Putamen (tissue), 1 donor: ENCODE measurements at regions not wholly inside any gene's neighbourhood (a gene's known extent, or its start where the extent isn't known, plus 50 kb on each side); places are given as distances from the start of the nearest gene placed in this dataset.

ENCODE experiments used
- DNase-seq: peaks from one replicate; pipeline ENCODE4 v3.0.0-alpha.2; 2016; ENCODE audit warnings: low spot score

GRCh38 chr20:3354247-3354646, 53.2 kb downstream of the DNAAF9 start:
- DNase-seq, result no peak

GRCh38 chr20:3353646-3354045, 53.8 kb downstream of the DNAAF9 start:
- DNase-seq, result peak; percentile 71

- no peak for DNase-seq
Observed at GRCh38 chr20:3352202-3352601, 55.3 kb downstream of the DNAAF9 start.

GRCh38 chr20:3350422-3350821, 57.0 kb downstream of the DNAAF9 start:
- DNase-seq, result no peak

GRCh38 chr20:3349786-3350185, 57.7 kb downstream of the DNAAF9 start:
- DNase-seq, result no peak

GRCh38 chr20:3342766-3343165, 64.7 kb downstream of the DNAAF9 start:
- no peak for DNase-seq

GRCh38 chr20:3340443-3340842, 67.0 kb downstream of the DNAAF9 start:
- DNase-seq, result peak; percentile 39

- no peak for DNase-seq
Observed at GRCh38 chr20:3339571-3339970, 67.9 kb downstream of the DNAAF9 start.

GRCh38 chr20:3339076-3339475, 68.4 kb downstream of the DNAAF9 start:
- DNase-seq, result no peak

- DNase-seq, result peak; percentile 34
Observed at GRCh38 chr20:3334156-3334943, 73.1 kb downstream of the DNAAF9 start.

- no peak for DNase-seq
Observed at GRCh38 chr20:3330046-3330741, 77.3 kb downstream of the DNAAF9 start.

- no peak for DNase-seq
Observed at GRCh38 chr20:3328501-3328900, 79.0 kb downstream of the DNAAF9 start.

GRCh38 chr20:3326779-3327521, 80.5 kb downstream of the DNAAF9 start:
- DNase-seq, result no peak

GRCh38 chr20:3325864-3326263, 81.6 kb downstream of the DNAAF9 start:
- no peak for DNase-seq

GRCh38 chr20:3323398-3323797, 84.1 kb downstream of the DNAAF9 start:
- DNase-seq, result no peak

- no peak for DNase-seq
Observed at GRCh38 chr20:3318226-3318884, 79.4 kb upstream of the SLC4A11 start.

GRCh38 chr20:3316136-3316535, 77.1 kb upstream of the SLC4A11 start:
- DNase-seq, result no peak

GRCh38 chr20:3315136-3315535, 76.1 kb upstream of the SLC4A11 start:
- DNase-seq, result no peak

GRCh38 chr20:3314391-3314790, 75.4 kb upstream of the SLC4A11 start:
- DNase-seq, result no peak

- DNase-seq, result no peak
Observed at GRCh38 chr20:3313683-3314065, 74.7 kb upstream of the SLC4A11 start.

GRCh38 chr20:3312940-3313682, 74.1 kb upstream of the SLC4A11 start:
- DNase-seq, result no peak

GRCh38 chr20:3311623-3312022, 72.6 kb upstream of the SLC4A11 start:
- DNase-seq, result no peak
